Vagina (tissue), 2 donors: ENCODE measurements at regions not wholly inside any gene's neighbourhood (a gene's known extent, or its start where the extent isn't known, plus 50 kb on each side); places are given as distances from the start of the nearest gene placed in this dataset.

Source experiments
- POLR2A ChIP-seq, 2 donors: fragments of 450-650 bp; IDR thresholded peaks; one replicate each; pipeline ENCODE4 v1.6.1; 2017; ENCODE audit warnings: antibody characterized with exemption in 2 of 2, mild to moderate bottlenecking in 2 of 2, moderate library complexity in 2 of 2
- POLR2AphosphoS5 ChIP-seq, 2 donors: sonication (generic); formaldehyde crosslinking; IDR thresholded peaks; one replicate each; pipeline ENCODE4 v1.9.0; 2017; ENCODE audit warnings: antibody characterized with exemption in 2 of 2, mild to moderate bottlenecking in 2 of 2, low read depth in 1 of 2; ENCODE audit not compliant: insufficient read depth in 1 of 2
- TF ChIP-seq, protein P1 (sequence below), 3 experiments: fragments of 450-650 bp in 2 of 3; fragments of 200-600 bp in 1 of 3; sonication (generic) in 1 of 3; IDR thresholded peaks; one replicate each; pipeline ENCODE4 v1.5.1; 2017 to 2019; ENCODE audit warnings: antibody characterized with exemption in 3 of 3, mild to moderate bottlenecking in 2 of 3, moderate library complexity in 2 of 3

DNA sequence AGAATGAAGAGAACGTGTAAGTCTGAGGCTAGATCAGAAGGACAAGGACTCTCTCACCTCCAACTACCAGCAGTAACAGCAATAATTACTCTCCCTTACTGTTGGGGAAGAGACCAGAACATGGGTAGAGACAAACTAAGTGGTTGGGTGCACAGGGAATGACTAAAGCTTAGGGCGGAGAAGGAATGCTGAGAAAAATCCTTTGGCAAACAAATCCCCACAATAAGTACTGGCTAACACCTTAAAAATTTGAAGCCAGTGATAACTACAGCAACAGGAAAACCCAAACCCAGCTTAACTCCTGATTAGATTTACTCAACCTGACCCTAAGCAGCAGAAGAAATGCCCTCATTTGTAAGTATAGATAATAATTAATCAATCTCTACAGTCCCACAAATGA, 759.0 kb downstream of the AACS start:
- TF ChIP-seq, protein P1, sequence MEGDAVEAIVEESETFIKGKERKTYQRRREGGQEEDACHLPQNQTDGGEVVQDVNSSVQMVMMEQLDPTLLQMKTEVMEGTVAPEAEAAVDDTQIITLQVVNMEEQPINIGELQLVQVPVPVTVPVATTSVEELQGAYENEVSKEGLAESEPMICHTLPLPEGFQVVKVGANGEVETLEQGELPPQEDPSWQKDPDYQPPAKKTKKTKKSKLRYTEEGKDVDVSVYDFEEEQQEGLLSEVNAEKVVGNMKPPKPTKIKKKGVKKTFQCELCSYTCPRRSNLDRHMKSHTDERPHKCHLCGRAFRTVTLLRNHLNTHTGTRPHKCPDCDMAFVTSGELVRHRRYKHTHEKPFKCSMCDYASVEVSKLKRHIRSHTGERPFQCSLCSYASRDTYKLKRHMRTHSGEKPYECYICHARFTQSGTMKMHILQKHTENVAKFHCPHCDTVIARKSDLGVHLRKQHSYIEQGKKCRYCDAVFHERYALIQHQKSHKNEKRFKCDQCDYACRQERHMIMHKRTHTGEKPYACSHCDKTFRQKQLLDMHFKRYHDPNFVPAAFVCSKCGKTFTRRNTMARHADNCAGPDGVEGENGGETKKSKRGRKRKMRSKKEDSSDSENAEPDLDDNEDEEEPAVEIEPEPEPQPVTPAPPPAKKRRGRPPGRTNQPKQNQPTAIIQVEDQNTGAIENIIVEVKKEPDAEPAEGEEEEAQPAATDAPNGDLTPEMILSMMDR (IDR thresholded peaks at IDR 0.05), result no peak
- no peak for TF ChIP-seq POLR2AphosphoS5 (IDR thresholded peaks at IDR 0.05; ENCODE audit: insufficient read depth in 1 of 2, low read depth in 1 of 2)
- no peak for TF ChIP-seq POLR2A (IDR thresholded peaks at IDR 0.05)
